AG04449 (cell line): ENCODE measurements at regions not wholly inside any gene's neighbourhood (a gene's known extent, or its start where the extent isn't known, plus 50 kb on each side); places are given as distances from the start of the nearest gene placed in this dataset.
"Not testable (repeated sequence)": the region's sequence is repeated elsewhere in the genome, so short reads cannot be mapped to it uniquely, and the experiment has no call there.

Experiments
- CTCF ChIA-PET: fragments of 350-600 bp; formaldehyde crosslinking; extraction: SDS; loops from one replicate; lab custom pipeline; 2021; ENCODE audit warnings: antibody characterized with exemption; lab: Yijun Ruan, JAX
- POLR2A ChIA-PET: fragments of 400-600, 350-600 bp; formaldehyde crosslinking; extraction: SDS; loops from one replicate; lab custom pipeline; 2020; ENCODE audit warnings: antibody characterized with exemption, inconsistent platforms; lab: Yijun Ruan, JAX
- DNase-seq: peaks from one replicate; pipeline ENCODE4 v3.0.0-alpha.2; 2010; ENCODE audit warnings: low read depth, low spot score
- H3K4me3 ChIP-seq: 2 replicates; pipeline ENCODE4 v1.5.1; 2011; ENCODE audit warnings: low read depth, mild to moderate bottlenecking, control low read depth, low read length
- CTCF ChIP-seq: IDR thresholded peaks from one replicate; pipeline ENCODE4 v1.5.1; 2011; ENCODE audit warnings: mild to moderate bottlenecking, moderate library complexity, low read length, control low read depth, inconsistent platforms; ENCODE audit not compliant: insufficient read depth; ENCODE audit errors: missing control alignments

DNA sequence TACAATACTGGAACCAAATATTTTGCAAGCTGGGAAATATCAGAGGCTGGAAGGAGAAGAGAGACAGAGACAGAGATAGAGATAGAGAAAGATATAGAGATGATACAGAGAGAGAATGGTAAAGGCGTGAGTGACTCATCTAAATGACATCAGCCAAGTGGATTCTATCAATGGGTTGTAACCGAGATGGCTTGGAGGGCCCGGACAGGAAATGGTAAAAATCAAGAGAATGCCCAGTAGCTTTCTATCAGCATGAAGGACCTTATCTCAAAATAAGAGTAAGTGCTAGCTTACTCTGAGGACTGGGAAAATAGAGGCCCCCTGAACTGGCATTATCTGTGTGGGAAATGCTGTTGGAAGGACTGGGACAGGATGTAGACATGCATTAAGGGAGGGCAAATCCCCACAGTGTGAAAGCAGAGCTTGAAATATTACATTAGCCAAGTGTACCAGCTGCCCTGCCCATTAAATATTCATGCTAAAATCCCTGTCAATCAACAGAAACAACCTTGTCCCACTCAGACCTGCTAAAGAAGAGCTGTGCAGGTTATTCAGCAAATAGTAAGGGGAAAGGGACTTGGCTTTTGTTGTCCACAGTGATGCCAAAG lies 76.6 kb upstream of the ZNF644 start:
- no peak for TF ChIP-seq CTCF
- CTCF ChIA-PET = no interaction called here
- DNase-seq = no peak
- no peak overlapping the region for H3K4me3 ChIP-seq
- POLR2A ChIA-PET = no interaction called here

- CTCF ChIA-PET, POLR2A ChIA-PET, DNase-seq, H3K4me3 ChIP-seq: not testable (repeated sequence)
These were observed 73.5 kb upstream of the ZNF644 start for GRCh38 chr1:91095321-91095720.

GRCh38 chr1:91092503-91092902 lies 70.7 kb upstream of the ZNF644 start:
- no peak for DNase-seq
- POLR2A ChIA-PET = no interaction called here
- TF ChIP-seq CTCF = no peak

GRCh38 chr1:91091812-91092211 lies 70.0 kb upstream of the ZNF644 start:
- DNase-seq = no peak
- CTCF ChIA-PET = no interaction called here
- POLR2A ChIA-PET = no interaction called here

More at GRCh38 chr1:91092503-91092902, 70.7 kb upstream of the ZNF644 start:
- CTCF ChIA-PET = no interaction called here
- no peak overlapping the region for H3K4me3 ChIP-seq

GRCh38 chr1:91080650-91081049 lies 58.8 kb upstream of the ZNF644 start:
- POLR2A ChIA-PET = no interaction called here
- no peak for DNase-seq

More at GRCh38 chr1:91091812-91092211, 70.0 kb upstream of the ZNF644 start:
- no peak for TF ChIP-seq CTCF
- H3K4me3 ChIP-seq = no peak overlapping the region

GRCh38 chr1:91078859-91079258 lies 57.0 kb upstream of the ZNF644 start:
- no peak for TF ChIP-seq CTCF
- ChIA-PET POLR2A (no interaction called here), CTCF (no interaction called here)

More at GRCh38 chr1:91080650-91081049, 58.8 kb upstream of the ZNF644 start:
- CTCF ChIA-PET = no interaction called here
- no peak overlapping the region for H3K4me3 ChIP-seq
- no peak for TF ChIP-seq CTCF

GRCh38 chr1:91076834-91077233 lies 55.0 kb upstream of the ZNF644 start:
- CTCF ChIA-PET = no interaction called here
- no peak for TF ChIP-seq CTCF
- POLR2A ChIA-PET = no interaction called here
- no peak for DNase-seq
- H3K4me3 ChIP-seq = no peak overlapping the region

More at GRCh38 chr1:91078859-91079258, 57.0 kb upstream of the ZNF644 start:
- DNase-seq = no peak
- H3K4me3 ChIP-seq = no peak overlapping the region
